ENCODE measurements at regions not wholly inside any gene's neighbourhood (a gene's known extent, or its start where the extent isn't known, plus 50 kb on each side); places are given as distances from the start of the nearest gene placed in this dataset.

GRCh38 chr7:17030559-17030958, 148.8 kb upstream of the AGR3 start:
- Mint-ChIP-seq H3K4me1 (ENCODE audit: low read depth) (no peaks in the 10 kb centered on the region), H3K4me3 (no peak overlapping the region), H3K27ac (no peak overlapping the region), H3K36me3 (ENCODE audit: low read depth) (no peaks in the 10 kb centered on the region), H3K9me3 (no peaks in the 10 kb centered on the region), H3K27me3 (ENCODE audit: insufficient read depth) (no peaks in the 10 kb centered on the region; the same call in 1 of the 2 replicates)
- no peak for TF ChIP-seq CTCF (IDR thresholded peaks at IDR 0.05)
- no peak for DNase-seq

GRCh38 chr7:17031906-17032551, 150.2 kb upstream of the AGR3 start:
- Mint-ChIP-seq H3K9me3 (no peaks in the 10 kb centered on the region), H3K27ac (no peak overlapping the region), H3K4me1 (ENCODE audit: low read depth) (no peaks in the 10 kb centered on the region), H3K36me3 (ENCODE audit: low read depth) (no peaks in the 10 kb centered on the region), H3K27me3 (ENCODE audit: insufficient read depth) (no peaks in the 10 kb centered on the region; the same call in 1 of the 2 replicates), H3K4me3 (no peak overlapping the region)
- DNase-seq = no peak
- no peak for TF ChIP-seq CTCF (IDR thresholded peaks at IDR 0.05)

- Mint-ChIP-seq H3K4me3 (no peak overlapping the region), H3K36me3 (ENCODE audit: low read depth) (no peaks in the 10 kb centered on the region), H3K4me1 (ENCODE audit: low read depth) (peaks cover 5% of the 10 kb centered on the region), H3K27ac (no peak overlapping the region), H3K9me3 (no peaks in the 10 kb centered on the region), H3K27me3 (ENCODE audit: insufficient read depth) (no peaks in the 10 kb centered on the region; the same call in 1 of the 2 replicates)
- no peak for DNase-seq
- TF ChIP-seq CTCF (IDR thresholded peaks at IDR 0.05) = no peak
These were observed 151.5 kb upstream of the AGR3 start for GRCh38 chr7:17033245-17033644.

GRCh38 chr7:17036584-17036983, 154.8 kb upstream of the AGR3 start:
- peaks cover 39% of the 10 kb centered on the region for H3K4me1 Mint-ChIP-seq (ENCODE audit: low read depth)
- H3K27ac Mint-ChIP-seq = no peak overlapping the region
- H3K36me3 Mint-ChIP-seq (ENCODE audit: low read depth) = no peaks in the 10 kb centered on the region
- H3K9me3 Mint-ChIP-seq = no peaks in the 10 kb centered on the region
- TF ChIP-seq CTCF (IDR thresholded peaks at IDR 0.05) = no peak
- no peak for DNase-seq
- no peak overlapping the region for H3K4me3 Mint-ChIP-seq
- H3K27me3 Mint-ChIP-seq (ENCODE audit: insufficient read depth) = no peaks in the 10 kb centered on the region; the same call in 1 of the 2 replicates

- Mint-ChIP-seq H3K4me1 (ENCODE audit: low read depth) (peaks cover 46% of the 10 kb centered on the region), H3K9me3 (no peaks in the 10 kb centered on the region), H3K27me3 (ENCODE audit: insufficient read depth) (no peaks in the 10 kb centered on the region; the same call in 1 of the 2 replicates), H3K4me3 (no peak overlapping the region), H3K27ac (no peak overlapping the region), H3K36me3 (ENCODE audit: low read depth) (no peaks in the 10 kb centered on the region)
- no peak for DNase-seq
- TF ChIP-seq CTCF (IDR thresholded peaks at IDR 0.05) = no peak
These were observed 155.6 kb upstream of the AGR3 start for GRCh38 chr7:17037356-17037755.
